ENCODE measurements at regions not wholly inside any gene's neighbourhood (a gene's known extent, or its start where the extent isn't known, plus 50 kb on each side); places are given as distances from the start of the nearest gene placed in this dataset.
A peak's percentile ranks its signal among the peaks of the same experiment; 100 is the strongest.

- TF ChIP-seq CTCF (conservative IDR thresholded peaks at IDR 0.05), result no peak
- no peak for TF ChIP-seq ZFX (IDR thresholded peaks at IDR 0.05)
- H3K27ac ChIP-seq, result peak overlapping the region; percentile 59
Observed at GRCh38 chr11:94678236-94678635, 89.9 kb upstream of the AMOTL1 start.

- TF ChIP-seq CTCF (conservative IDR thresholded peaks at IDR 0.05), result no peak
- TF ChIP-seq ZFX (IDR thresholded peaks at IDR 0.05), result no peak
- peak overlapping the region; percentile 0; the same call in 1 of the 2 replicates for H3K27ac ChIP-seq
Observed at GRCh38 chr11:94678901-94679300, 89.3 kb upstream of the AMOTL1 start.

GRCh38 chr11:94680426-94680825, 87.7 kb upstream of the AMOTL1 start:
- no peak for TF ChIP-seq ZFX (IDR thresholded peaks at IDR 0.05)
- no peak for TF ChIP-seq CTCF (conservative IDR thresholded peaks at IDR 0.05)
- H3K27ac ChIP-seq, result no peak overlapping the region

- no peak overlapping the region for H3K27ac ChIP-seq
- TF ChIP-seq ZFX (IDR thresholded peaks at IDR 0.05) (no peak), CTCF (conservative IDR thresholded peaks at IDR 0.05) (no peak)
Observed at GRCh38 chr11:94681140-94681539, 87.0 kb upstream of the AMOTL1 start.

- no peak overlapping the region for H3K27ac ChIP-seq
- TF ChIP-seq ZFX (IDR thresholded peaks at IDR 0.05) (no peak), CTCF (conservative IDR thresholded peaks at IDR 0.05) (no peak)
Observed at GRCh38 chr11:94681852-94682251, 86.3 kb upstream of the AMOTL1 start.

GRCh38 chr11:94694309-94695060, 73.7 kb upstream of the AMOTL1 start:
- TF ChIP-seq ZFX (IDR thresholded peaks at IDR 0.05) (no peak), CTCF (conservative IDR thresholded peaks at IDR 0.05) (no peak)

GRCh38 chr11:94697156-94697555, 71.0 kb upstream of the AMOTL1 start:
- no peak overlapping the region for H3K27ac ChIP-seq
- TF ChIP-seq CTCF (conservative IDR thresholded peaks at IDR 0.05), result no peak
- TF ChIP-seq ZFX (IDR thresholded peaks at IDR 0.05), result no peak

More at GRCh38 chr11:94694309-94695060, 73.7 kb upstream of the AMOTL1 start:
- no peak overlapping the region for H3K27ac ChIP-seq

Data from C4-2B (cell line).